Sigmoid colon (tissue), 4 donors: ENCODE measurements at regions not wholly inside any gene's neighbourhood (a gene's known extent, or its start where the extent isn't known, plus 50 kb on each side); places are given as distances from the start of the nearest gene placed in this dataset.

Experiments
- CTCF ChIP-seq, 4 experiments: fragments of 450-650 bp in 3 of 4; fragments of 200-600 bp in 1 of 4; IDR thresholded peaks; one replicate each; pipeline ENCODE4 v1.5.1; 2016 to 2019; ENCODE audit warnings: antibody characterized with exemption in 4 of 4, mild to moderate bottlenecking in 3 of 4, moderate library complexity in 2 of 4
- EP300 ChIP-seq, 4 donors: sonication (generic); formaldehyde crosslinking; IDR thresholded peaks; one replicate each; pipeline ENCODE4 v1.6.1; 2017; ENCODE audit warnings: antibody characterized with exemption in 4 of 4
- POLR2A ChIP-seq, 2 donors: fragments of 450-650 bp; IDR thresholded peaks; one replicate each; pipeline ENCODE4 v1.6.1; 2016; ENCODE audit warnings: antibody characterized with exemption in 2 of 2, mild to moderate bottlenecking in 2 of 2, moderate library complexity in 2 of 2
- POLR2AphosphoS5 ChIP-seq, 4 donors: sonication (generic); formaldehyde crosslinking; IDR thresholded peaks; one replicate each; pipeline ENCODE4 v1.6.1; 2017; ENCODE audit warnings: antibody characterized with exemption in 4 of 4

- TF ChIP-seq CTCF (IDR thresholded peaks at IDR 0.05): no peak
- TF ChIP-seq POLR2AphosphoS5 (IDR thresholded peaks at IDR 0.05): no peak
- TF ChIP-seq POLR2A (IDR thresholded peaks at IDR 0.05): no peak
- no peak for TF ChIP-seq EP300 (IDR thresholded peaks at IDR 0.05)
Observed at GRCh38 chr20:53767206-53767930, 173.7 kb upstream of the ZNF217 start.
